ENCODE measurements at regions not wholly inside any gene's neighbourhood (a gene's known extent, or its start where the extent isn't known, plus 50 kb on each side); places are given as distances from the start of the nearest gene placed in this dataset.

- no peak for DNase-seq
Observed at GRCh38 chr2:7961550-7961949, 720.3 kb upstream of the ID2 start.

- no peak for DNase-seq
Observed at GRCh38 chr2:7962161-7962560, 719.7 kb upstream of the ID2 start.

GRCh38 chr2:7963787-7964186, 718.1 kb upstream of the ID2 start:
- no peak for DNase-seq

GRCh38 chr2:7966032-7966431, 715.8 kb upstream of the ID2 start:
- no peak for DNase-seq

- DNase-seq = no peak
Observed at GRCh38 chr2:7967707-7968405, 714.0 kb upstream of the ID2 start.

- no peak for DNase-seq
Observed at GRCh38 chr2:7969756-7970515, 711.9 kb upstream of the ID2 start.

- DNase-seq = no peak
Observed at GRCh38 chr2:7971248-7971647, 710.6 kb upstream of the ID2 start.

GRCh38 chr2:7971841-7972240, 710.0 kb upstream of the ID2 start:
- DNase-seq = no peak

GRCh38 chr2:7972670-7973069, 709.2 kb upstream of the ID2 start:
- DNase-seq = no peak

- no peak for DNase-seq
Observed at GRCh38 chr2:7973801-7974480, 707.9 kb upstream of the ID2 start.

- no peak for DNase-seq
Observed at GRCh38 chr2:7974936-7975335, 706.9 kb upstream of the ID2 start.

GRCh38 chr2:7976206-7976605, 705.6 kb upstream of the ID2 start:
- no peak for DNase-seq

- no peak for DNase-seq
Observed at GRCh38 chr2:7977981-7978380, 703.9 kb upstream of the ID2 start.

GRCh38 chr2:7982054-7982453, 699.8 kb upstream of the ID2 start:
- no peak for DNase-seq

- no peak for DNase-seq
Observed at GRCh38 chr2:7983451-7983850, 698.4 kb upstream of the ID2 start.

- DNase-seq = no peak
Observed at GRCh38 chr2:7983912-7984311, 697.9 kb upstream of the ID2 start.

GRCh38 chr2:7984693-7985353, 697.0 kb upstream of the ID2 start:
- DNase-seq = no peak

- no peak for DNase-seq
Observed at GRCh38 chr2:7986431-7986830, 695.4 kb upstream of the ID2 start.

- no peak for DNase-seq
Observed at GRCh38 chr2:7987992-7988391, 693.9 kb upstream of the ID2 start.

GRCh38 chr2:7988440-7988839, 693.4 kb upstream of the ID2 start:
- no peak for DNase-seq

- no peak for DNase-seq
Observed at GRCh38 chr2:7989823-7990222, 692.0 kb upstream of the ID2 start.

GRCh38 chr2:7992612-7993602, 688.9 kb upstream of the ID2 start:
- no peak for DNase-seq

All from kidney glomerular epithelial cell (primary cell).